Small intestine (tissue), 7 donors: ENCODE measurements at regions not wholly inside any gene's neighbourhood (a gene's known extent, or its start where the extent isn't known, plus 50 kb on each side); places are given as distances from the start of the nearest gene placed in this dataset.

Source experiments
- DNase-seq, 2 donors: peaks; one replicate each; pipeline versions ENCODE4 v3.0.0 to v3.0.0-alpha.2; 2013
- FAIRE-seq: peaks from 2 replicates; lab custom pipeline; 2012; peaks lifted over from hg19 to GRCh38; lab: Jason Lieb, UNC
- H3K27ac ChIP-seq, 3 donors: one replicate each; pipeline ENCODE4 v1.5.1; 2013; ENCODE audit warnings: low read length in 2 of 3, mild to moderate bottlenecking in 2 of 3, control low read depth in 1 of 3, inconsistent platforms in 1 of 3, low read depth in 1 of 3, moderate library complexity in 1 of 3
- H3K27me3 ChIP-seq, 3 donors: one replicate each; pipeline ENCODE4 v1.6.1; 2013; ENCODE audit warnings: low read length in 3 of 3, inconsistent platforms in 1 of 3; ENCODE audit not compliant: control insufficient read depth in 3 of 3, insufficient read depth in 3 of 3
- H3K36me3 ChIP-seq, 3 donors: one replicate each; pipeline ENCODE4 v1.6.1; 2013; ENCODE audit warnings: low read length in 3 of 3, inconsistent platforms in 1 of 3, low read depth in 1 of 3, mild to moderate bottlenecking in 1 of 3, moderate library complexity in 1 of 3; ENCODE audit not compliant: control insufficient read depth in 3 of 3, insufficient read depth in 2 of 3
- H3K4me1 ChIP-seq, 3 donors: one replicate each; pipeline ENCODE4 v1.6.1; 2013; ENCODE audit warnings: low read length in 2 of 3, inconsistent platforms in 1 of 3, low read depth in 1 of 3, mild to moderate bottlenecking in 1 of 3, moderate library complexity in 1 of 3; ENCODE audit not compliant: control insufficient read depth in 3 of 3, insufficient read depth in 2 of 3
- H3K4me3 ChIP-seq, 3 donors: one replicate each; pipeline ENCODE4 v1.5.1; 2013; ENCODE audit warnings: low read length in 3 of 3, control low read depth in 1 of 3, inconsistent platforms in 1 of 3, low read depth in 1 of 3, mild to moderate bottlenecking in 1 of 3, moderate library complexity in 1 of 3
- H3K9me3 ChIP-seq, 2 donors: one replicate each; pipeline ENCODE4 v1.6.1; 2013; ENCODE audit warnings: low read depth in 1 of 2, low read length in 1 of 2; ENCODE audit not compliant: control insufficient read depth in 2 of 2, insufficient read depth in 1 of 2
- WGBS, 3 donors: extraction: QIAGEN DNeasy Blood & Tissue Kit; methylation state at CpG; one replicate each; pipeline ENCODE4 v1.1.7; 2013; 5-methylcytosine and 5-hydroxymethylcytosine counted together
- donor health status: healthy with polysubstance abuse.
- donor health status: control.
- donor health status: control.
- donor health status: Bipolar disorder and iron deficiency.
- donor health status: healthy.

DNA sequence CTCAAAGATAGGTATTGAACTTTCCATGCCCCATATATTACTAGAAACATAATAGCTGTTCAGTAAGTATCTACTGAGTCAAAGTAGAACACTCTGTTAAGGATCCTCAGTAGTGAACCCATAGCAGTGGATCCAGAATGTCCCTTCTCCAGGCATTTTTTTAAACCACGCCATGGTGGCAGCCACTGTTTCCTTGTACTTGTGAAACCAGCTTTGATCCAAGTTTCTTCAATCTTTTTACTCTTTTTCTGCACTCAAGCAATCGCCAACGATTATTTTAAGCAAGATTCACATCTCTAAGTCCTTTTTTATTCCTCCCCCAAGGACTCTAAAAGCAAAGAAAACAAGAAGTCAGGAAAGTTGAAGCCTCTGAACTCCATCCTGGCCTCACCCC is 291.2 kb upstream of the SLC14A2 start:
- FAIRE-seq (no peak), DNase-seq (no peak)
- H3K27me3 ChIP-seq, result no peaks in the 10 kb centered on the region
- no peak overlapping the region for H3K27ac ChIP-seq
- H3K4me3 ChIP-seq, result no peak overlapping the region
- H3K9me3 ChIP-seq, result no peaks in the 10 kb centered on the region
- 89 to 95% (median 91%) methylated on average over 3 of the region's 3 CpGs for WGBS, 3 donors
- H3K4me1 ChIP-seq, result no peaks in the 10 kb centered on the region
- H3K36me3 ChIP-seq, result no peaks in the 10 kb centered on the region

DNA sequence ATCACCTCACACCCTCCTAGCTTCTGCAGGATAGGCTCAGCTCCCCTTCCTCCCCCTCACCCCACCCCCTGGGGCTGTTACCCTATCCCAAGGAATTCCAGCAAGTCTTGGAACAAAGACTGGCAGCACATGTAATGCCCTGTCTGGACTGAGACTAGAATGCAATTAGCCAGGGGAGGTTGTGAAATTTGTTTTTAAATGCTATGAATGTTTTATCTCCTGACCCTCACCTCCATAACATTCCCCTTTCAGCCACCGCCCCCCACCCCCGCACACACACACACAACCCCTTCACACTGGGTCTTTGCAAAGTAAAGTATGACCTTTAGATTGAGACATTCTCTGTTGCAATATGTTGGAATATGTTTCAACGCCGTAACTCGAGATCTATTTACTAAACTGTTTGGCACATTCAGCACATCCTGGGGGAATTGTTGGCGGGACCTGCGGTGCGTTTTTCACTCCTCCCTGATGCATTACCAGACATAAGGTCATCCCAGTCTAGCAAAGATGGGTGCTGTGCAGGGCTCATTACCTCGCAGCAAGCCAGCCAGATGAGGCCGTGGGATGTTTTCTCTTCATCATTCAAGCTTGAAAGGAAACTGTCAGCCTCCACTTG is 290.7 kb upstream of the SLC14A2 start:
- FAIRE-seq (no peak), DNase-seq (peak in 1 of 2 donors; percentile 36)
- no peaks in the 10 kb centered on the region for H3K4me1 ChIP-seq
- no peak overlapping the region for H3K27ac ChIP-seq
- no peaks in the 10 kb centered on the region for H3K9me3 ChIP-seq
- no peaks in the 10 kb centered on the region for H3K36me3 ChIP-seq
- WGBS, 3 donors, result 68 to 84% (median 79%) methylated on average over 10 of the region's 10 CpGs
- no peak overlapping the region for H3K4me3 ChIP-seq
- no peaks in the 10 kb centered on the region for H3K27me3 ChIP-seq

DNA sequence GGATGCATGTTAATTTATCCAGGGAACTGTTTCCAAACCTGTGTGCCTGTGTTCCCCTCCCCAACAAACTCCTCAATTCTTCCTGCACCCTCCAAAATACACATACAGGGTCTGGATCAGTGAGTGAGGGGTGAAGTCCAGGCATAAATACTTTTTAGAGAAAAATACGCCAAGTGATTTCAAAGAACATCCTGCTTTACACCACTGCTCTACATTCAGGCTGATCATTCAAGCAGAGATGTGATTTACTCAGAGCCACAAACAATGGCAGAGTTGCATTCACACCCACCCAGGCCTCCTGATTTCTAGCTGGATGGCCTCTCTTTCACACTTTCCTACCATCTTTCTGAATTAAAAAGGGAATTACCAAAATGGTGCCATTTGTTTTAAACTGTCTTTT is 289.5 kb upstream of the SLC14A2 start:
- FAIRE-seq (no peak), DNase-seq (no peak)
- WGBS, 3 donors, result 89 to 95% (median 93%) methylated on average over 1 of the region's 1 CpG
- Histone ChIP-seq H3K27ac (no peak overlapping the region), H3K4me1 (no peaks in the 10 kb centered on the region), H3K4me3 (no peak overlapping the region), H3K9me3 (no peaks in the 10 kb centered on the region), H3K36me3 (no peaks in the 10 kb centered on the region), H3K27me3 (no peaks in the 10 kb centered on the region)

DNA sequence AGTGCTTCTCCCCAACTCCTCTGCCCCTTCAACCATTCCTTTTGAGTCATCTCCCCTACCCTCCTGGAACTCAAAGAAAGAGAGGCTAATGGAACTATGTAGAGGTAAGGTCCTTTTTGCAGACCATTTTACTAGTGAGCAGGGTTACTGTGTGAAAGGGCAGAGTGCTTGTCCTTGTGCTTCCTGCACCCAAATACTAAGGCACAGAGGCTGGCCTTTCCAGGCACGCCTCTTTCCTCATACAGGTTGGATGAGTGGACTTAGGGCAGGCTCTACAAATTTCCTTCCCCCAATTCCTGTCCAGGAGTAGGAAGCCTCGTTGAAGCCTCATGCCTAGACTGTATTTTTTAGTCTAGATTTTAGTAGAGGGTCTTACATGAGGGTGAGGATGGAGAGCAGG is 288.8 kb upstream of the SLC14A2 start:
- FAIRE-seq, result no peak

DNA sequence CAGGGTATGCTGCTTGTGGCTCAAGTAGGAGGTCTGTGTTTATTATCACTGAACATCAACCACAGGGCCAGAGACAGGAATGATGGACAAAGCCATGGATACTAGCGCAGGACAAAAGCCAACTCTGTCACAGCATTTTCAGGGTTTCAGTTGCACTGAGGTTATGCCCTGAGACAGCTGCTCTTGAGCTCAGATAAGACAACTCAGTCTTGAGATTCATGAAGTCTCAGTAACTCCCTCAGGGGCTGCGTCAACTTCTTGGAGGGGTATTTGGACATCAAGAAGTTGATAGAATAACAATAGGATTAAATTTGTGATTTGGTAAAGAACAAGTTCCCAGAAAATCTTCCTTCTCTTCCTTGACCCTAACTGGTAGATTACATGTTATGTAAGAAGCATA is 287.0 kb upstream of the SLC14A2 start:
- Histone ChIP-seq H3K4me3 (no peak overlapping the region), H3K4me1 (no peaks in the 10 kb centered on the region), H3K9me3 (no peaks in the 10 kb centered on the region), H3K36me3 (no peaks in the 10 kb centered on the region), H3K27ac (no peak overlapping the region), H3K27me3 (no peaks in the 10 kb centered on the region)
- DNase-seq (no peak), FAIRE-seq (no peak)
- WGBS, 3 donors, result 84 to 96% (median 92%) methylated on average over 2 of the region's 2 CpGs

More for the DNA sequence above, 288.8 kb upstream of the SLC14A2 start:
- H3K4me3 ChIP-seq, result no peak overlapping the region
- H3K27me3 ChIP-seq, result no peaks in the 10 kb centered on the region
- H3K9me3 ChIP-seq, result no peaks in the 10 kb centered on the region
- H3K27ac ChIP-seq, result no peak overlapping the region
- no peaks in the 10 kb centered on the region for H3K4me1 ChIP-seq
- no peaks in the 10 kb centered on the region for H3K36me3 ChIP-seq
- 62 to 73% (median 69%) methylated on average over 2 of the region's 2 CpGs for WGBS, 3 donors
- no peak for DNase-seq

DNA sequence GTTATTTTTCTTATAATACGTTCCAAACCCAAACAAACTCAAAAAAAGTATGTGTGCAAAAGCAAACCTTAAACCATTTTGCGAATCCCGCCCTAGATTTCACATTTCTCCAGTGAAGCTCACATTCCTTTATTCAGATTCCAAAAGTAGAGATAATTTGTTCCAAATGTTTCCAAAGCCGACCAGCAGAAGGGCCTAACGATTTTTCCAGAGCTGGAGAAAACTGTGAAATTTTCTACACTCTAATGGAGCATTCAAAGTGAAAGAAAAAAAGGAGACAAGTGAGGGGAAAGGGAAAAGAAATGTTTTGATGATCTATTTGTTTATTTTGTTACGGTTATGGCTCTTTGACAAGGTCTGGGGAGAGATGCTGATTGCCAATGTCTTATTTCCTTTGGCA is 286.5 kb upstream of the SLC14A2 start:
- DNase-seq, result no peak
- no peak overlapping the region for H3K27ac ChIP-seq
- H3K9me3 ChIP-seq, result no peaks in the 10 kb centered on the region
- no peaks in the 10 kb centered on the region for H3K4me1 ChIP-seq
- no peaks in the 10 kb centered on the region for H3K36me3 ChIP-seq
- H3K4me3 ChIP-seq, result no peak overlapping the region
- no peaks in the 10 kb centered on the region for H3K27me3 ChIP-seq
- 69 to 89% (median 82%) methylated on average over 6 of the region's 6 CpGs for WGBS, 3 donors
- FAIRE-seq, result no peak

DNA sequence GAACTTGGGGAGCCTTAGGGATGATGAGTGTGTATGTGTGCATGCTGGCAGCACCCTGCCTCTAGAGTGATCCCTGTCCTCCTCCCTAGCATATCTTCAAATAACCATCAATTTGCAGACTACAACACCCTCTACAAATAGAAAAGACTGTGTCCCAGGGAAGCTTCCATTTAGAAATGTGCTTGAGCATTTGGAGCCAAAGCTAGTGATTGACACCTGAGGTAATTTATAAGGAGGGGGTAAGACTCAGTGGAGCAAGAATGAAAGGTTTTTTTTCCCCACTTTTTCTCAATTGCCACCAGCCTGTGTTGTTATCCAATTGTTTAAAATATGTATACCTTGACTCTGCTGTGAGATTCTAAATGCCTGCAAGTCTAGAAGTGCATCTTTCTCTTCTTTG is 286.0 kb upstream of the SLC14A2 start:
- DNase-seq, result no peak
- Histone ChIP-seq H3K27me3 (no peaks in the 10 kb centered on the region), H3K27ac (no peak overlapping the region), H3K36me3 (no peaks in the 10 kb centered on the region), H3K9me3 (no peaks in the 10 kb centered on the region), H3K4me1 (no peaks in the 10 kb centered on the region), H3K4me3 (no peak overlapping the region)
- FAIRE-seq, result no peak

DNA sequence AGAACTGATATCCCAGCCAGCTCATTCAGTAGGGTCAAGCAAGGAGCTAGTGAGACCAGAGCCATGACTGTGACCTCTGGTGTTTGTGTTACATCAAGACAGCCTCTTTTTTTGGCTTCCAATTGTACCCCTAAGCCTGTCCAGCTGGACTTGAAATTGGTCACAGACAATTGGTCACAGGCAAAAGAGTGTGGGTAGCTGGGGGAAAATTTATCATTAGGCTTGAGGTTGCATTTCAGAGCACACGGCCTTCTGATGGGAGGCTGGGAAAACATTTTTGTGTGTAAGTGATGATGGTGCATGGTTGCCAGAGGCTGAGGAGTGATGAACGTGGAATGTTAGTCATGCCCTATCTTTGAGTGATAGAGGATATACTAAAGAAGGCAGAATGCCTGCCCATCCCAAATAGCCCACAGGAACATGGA is 285.1 kb upstream of the SLC14A2 start:
- H3K4me1 ChIP-seq, result no peaks in the 10 kb centered on the region
- H3K9me3 ChIP-seq, result no peaks in the 10 kb centered on the region
- DNase-seq, result no peak
- no peaks in the 10 kb centered on the region for H3K36me3 ChIP-seq
- 78 to 91% (median 78%) methylated on average over 2 of the region's 2 CpGs for WGBS, 3 donors
- H3K4me3 ChIP-seq, result no peak overlapping the region
- H3K27me3 ChIP-seq, result no peaks in the 10 kb centered on the region
- no peak for FAIRE-seq
- H3K27ac ChIP-seq, result no peak overlapping the region

DNA sequence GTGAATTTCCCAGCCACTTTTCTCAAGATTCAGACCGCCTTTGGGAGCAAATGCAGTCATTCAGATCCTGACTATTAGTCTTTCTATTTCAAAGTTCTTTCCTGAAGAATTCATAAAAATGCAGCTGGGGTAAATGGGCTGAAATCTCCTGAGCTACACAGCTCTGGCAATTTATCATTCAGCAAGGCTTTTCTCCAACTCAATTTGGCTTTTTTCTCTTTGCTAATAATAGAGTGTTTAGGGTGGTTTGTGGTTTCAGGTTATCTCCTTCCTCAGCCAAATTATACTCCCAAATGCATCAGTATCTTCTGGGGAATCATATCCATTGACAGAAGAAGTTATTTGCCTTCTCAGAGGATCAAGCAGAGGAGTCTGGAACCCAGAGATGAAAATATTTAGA is 282.4 kb upstream of the SLC14A2 start:
- Histone ChIP-seq H3K4me1 (no peaks in the 10 kb centered on the region), H3K27ac (no peak overlapping the region), H3K27me3 (no peaks in the 10 kb centered on the region), H3K4me3 (no peak overlapping the region), H3K9me3 (no peaks in the 10 kb centered on the region), H3K36me3 (no peaks in the 10 kb centered on the region)
- WGBS, 3 donors, result 81 to 100% (median 90%) methylated on average over 1 of the region's 1 CpG
- FAIRE-seq (no peak), DNase-seq (no peak)
